Loucy (cell line): ENCODE measurements at regions not wholly inside any gene's neighbourhood (a gene's known extent, or its start where the extent isn't known, plus 50 kb on each side); places are given as distances from the start of the nearest gene placed in this dataset.

ENCODE experiments used
- H2AFZ ChIP-seq: fragments of 200-600 bp; sonication (generic); 2 replicates; pipeline ENCODE4 v1.6.0; 2016; ENCODE audit warnings: antibody characterized with exemption, mild to moderate bottlenecking, low read length, moderate library complexity
- H3F3A ChIP-seq: fragments of 200-600 bp; 2 replicates; pipeline ENCODE4 v1.6.0; 2016; ENCODE audit warnings: antibody characterized with exemption, low read depth, mild to moderate bottlenecking
- H3K27me3 ChIP-seq: fragments of 200-600 bp; sonication (generic); 2 replicates; pipeline ENCODE4 v1.6.1; 2014; ENCODE audit warnings: low read length, mild to moderate bottlenecking; ENCODE audit not compliant: insufficient read depth, poor library complexity, severe bottlenecking
- H3K36me3 ChIP-seq: fragments of 200-600 bp; sonication (generic); 2 replicates; pipeline ENCODE4 v1.6.1; 2016; ENCODE audit warnings: low read length; ENCODE audit not compliant: insufficient read depth
- H3K4me1 ChIP-seq: fragments of 200-600 bp; sonication (generic); 2 replicates; pipeline ENCODE4 v1.5.1; 2014; ENCODE audit warnings: low read length, mild to moderate bottlenecking; ENCODE audit not compliant: insufficient read depth, poor library complexity, severe bottlenecking
- H3K4me2 ChIP-seq: fragments of 200-600 bp; sonication (generic); 2 replicates; pipeline ENCODE4 v1.6.0; 2014; ENCODE audit warnings: antibody characterized with exemption, low read length, low read depth, mild to moderate bottlenecking; ENCODE audit not compliant: poor library complexity, severe bottlenecking
- H3K4me3 ChIP-seq: fragments of 200-600 bp; sonication (generic); 2 replicates; pipeline ENCODE4 v1.5.1; 2014; ENCODE audit warnings: low read length, mild to moderate bottlenecking, mixed read lengths; ENCODE audit not compliant: poor library complexity, severe bottlenecking
- H3K79me2 ChIP-seq: fragments of 200-600 bp; sonication (generic); 2 replicates; pipeline ENCODE4 v1.6.1; 2014; ENCODE audit warnings: low read length; ENCODE audit not compliant: insufficient read depth
- H3K9ac ChIP-seq: fragments of 200-600 bp; sonication (generic); 2 replicates; pipeline ENCODE4 v1.6.0; 2014; ENCODE audit warnings: mild to moderate bottlenecking, low read depth, low read length, moderate library complexity; ENCODE audit not compliant: poor library complexity, severe bottlenecking
- H3K9me2 ChIP-seq: fragments of 200-600 bp; sonication (generic); replicated peaks from 2 replicates; pipeline ENCODE4 v1.6.1; 2016; ENCODE audit warnings: low read depth, low read length, mixed read lengths
- H3K9me3 ChIP-seq: fragments of 200-600 bp; sonication (generic); 2 replicates; pipeline ENCODE4 v1.6.1; 2014; ENCODE audit warnings: mild to moderate bottlenecking, antibody characterized with exemption, low read length, low read depth; ENCODE audit not compliant: insufficient read depth
- H4K20me1 ChIP-seq: fragments of 200-600 bp; sonication (generic); 2 replicates; pipeline ENCODE4 v1.6.0; 2014; ENCODE audit warnings: antibody characterized with exemption, low read length, mild to moderate bottlenecking; ENCODE audit not compliant: insufficient read depth, poor library complexity, severe bottlenecking
- CTCF ChIP-seq: fragments of 200-600 bp; sonication (generic); conservative IDR thresholded peaks from 2 replicates; pipeline ENCODE4 v1.5.1; 2014; ENCODE audit warnings: mild to moderate bottlenecking, antibody characterized with exemption, low read length
- EZH2phosphoT487 ChIP-seq: fragments of 200-600 bp; IDR thresholded peaks from 2 replicates; pipeline ENCODE4 v1.6.1; 2018; ENCODE audit warnings: antibody characterized with exemption, mild to moderate bottlenecking, moderate library complexity, borderline replicate concordance

GRCh38 chr15:39230908-39231285 lies 350.0 kb upstream of the THBS1 start:
- Histone ChIP-seq H3K4me1 (no peaks in the 10 kb centered on the region), H2AFZ (no peak overlapping the region), H3K4me3 (no peak overlapping the region), H4K20me1 (no peaks in the 10 kb centered on the region), H3K4me2 (no peak overlapping the region), H3K9me2 (no peaks in the 10 kb centered on the region), H3K9ac (no peak overlapping the region), H3K27me3 (no peaks in the 10 kb centered on the region), H3F3A (no peaks in the 10 kb centered on the region; the same call in 1 of the 2 replicates), H3K36me3 (no peaks in the 10 kb centered on the region), H3K9me3 (no peaks in the 10 kb centered on the region), H3K79me2 (no peaks in the 10 kb centered on the region)
- no peak for TF ChIP-seq CTCF
- no peak for TF ChIP-seq EZH2phosphoT487

- Histone ChIP-seq H3K4me2 (no peak overlapping the region), H2AFZ (no peak overlapping the region)
- TF ChIP-seq CTCF (no peak), EZH2phosphoT487 (no peak)
These were observed 348.4 kb upstream of the THBS1 start for GRCh38 chr15:39232512-39232911.

GRCh38 chr15:39235084-39235795 lies 345.6 kb upstream of the THBS1 start:
- H3K4me3 ChIP-seq: no peak overlapping the region
- H3K36me3 ChIP-seq: no peaks in the 10 kb centered on the region
- H3F3A ChIP-seq: no peaks in the 10 kb centered on the region
- no peak overlapping the region for H3K4me2 ChIP-seq
- H3K4me1 ChIP-seq: no peaks in the 10 kb centered on the region
- no peaks in the 10 kb centered on the region for H4K20me1 ChIP-seq
- H3K9ac ChIP-seq: no peak overlapping the region
- H3K9me3 ChIP-seq: no peaks in the 10 kb centered on the region
- no peaks in the 10 kb centered on the region for H3K9me2 ChIP-seq
- TF ChIP-seq CTCF (no peak), EZH2phosphoT487 (no peak)
- H3K79me2 ChIP-seq: no peaks in the 10 kb centered on the region
- H2AFZ ChIP-seq: no peak overlapping the region
- H3K27me3 ChIP-seq: no peaks in the 10 kb centered on the region

More at GRCh38 chr15:39232512-39232911, 348.4 kb upstream of the THBS1 start:
- Histone ChIP-seq H3K9me3 (no peaks in the 10 kb centered on the region), H3K4me3 (no peak overlapping the region), H3K4me1 (no peaks in the 10 kb centered on the region), H3F3A (no peaks in the 10 kb centered on the region; the same call in 1 of the 2 replicates), H3K27me3 (no peaks in the 10 kb centered on the region), H3K9me2 (no peaks in the 10 kb centered on the region), H3K36me3 (no peaks in the 10 kb centered on the region), H4K20me1 (no peaks in the 10 kb centered on the region), H3K79me2 (no peaks in the 10 kb centered on the region), H3K9ac (no peak overlapping the region)
